ENCODE measurements at regions not wholly inside any gene's neighbourhood (a gene's known extent, or its start where the extent isn't known, plus 50 kb on each side); places are given as distances from the start of the nearest gene placed in this dataset.

DNA sequence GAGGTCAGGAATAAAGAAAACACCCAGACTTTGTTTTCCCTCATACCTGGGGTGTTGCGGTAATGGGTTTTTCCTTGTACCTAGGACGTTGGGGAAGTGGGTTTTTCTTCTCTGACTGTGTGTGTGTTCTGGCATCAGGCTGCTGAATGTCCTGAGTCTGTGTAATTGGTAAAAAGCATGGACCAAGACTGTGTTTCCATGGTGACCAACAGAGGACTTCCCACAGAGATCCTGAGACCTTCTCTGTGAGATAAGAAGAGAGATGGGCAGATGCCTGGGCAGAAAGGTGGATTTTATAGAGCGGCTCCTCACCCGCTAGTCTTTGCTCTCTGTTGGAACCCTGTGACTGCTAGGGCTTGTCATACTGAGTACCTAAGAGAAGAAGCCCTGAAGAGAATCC, 135.4 kb upstream of the GGTLC1 start:
- H3K36me3 ChIP-seq: no peaks in the 10 kb centered on the region
- intact Hi-C loops (cut with DNase I): no loop called here
- no peak for DNase-seq
- H3K27me3 ChIP-seq: no peaks in the 10 kb centered on the region
- no peak overlapping the region for H3K4me3 ChIP-seq
- no peak for FAIRE-seq
- no peaks in the 10 kb centered on the region for H3K4me1 ChIP-seq
- WGBS, 2 donors: 70 to 77% methylated on average over 4 of the region's 4 CpGs
- no peak for ATAC-seq
- H3K27ac ChIP-seq: no peak overlapping the region
- TF ChIP-seq, protein P1, sequence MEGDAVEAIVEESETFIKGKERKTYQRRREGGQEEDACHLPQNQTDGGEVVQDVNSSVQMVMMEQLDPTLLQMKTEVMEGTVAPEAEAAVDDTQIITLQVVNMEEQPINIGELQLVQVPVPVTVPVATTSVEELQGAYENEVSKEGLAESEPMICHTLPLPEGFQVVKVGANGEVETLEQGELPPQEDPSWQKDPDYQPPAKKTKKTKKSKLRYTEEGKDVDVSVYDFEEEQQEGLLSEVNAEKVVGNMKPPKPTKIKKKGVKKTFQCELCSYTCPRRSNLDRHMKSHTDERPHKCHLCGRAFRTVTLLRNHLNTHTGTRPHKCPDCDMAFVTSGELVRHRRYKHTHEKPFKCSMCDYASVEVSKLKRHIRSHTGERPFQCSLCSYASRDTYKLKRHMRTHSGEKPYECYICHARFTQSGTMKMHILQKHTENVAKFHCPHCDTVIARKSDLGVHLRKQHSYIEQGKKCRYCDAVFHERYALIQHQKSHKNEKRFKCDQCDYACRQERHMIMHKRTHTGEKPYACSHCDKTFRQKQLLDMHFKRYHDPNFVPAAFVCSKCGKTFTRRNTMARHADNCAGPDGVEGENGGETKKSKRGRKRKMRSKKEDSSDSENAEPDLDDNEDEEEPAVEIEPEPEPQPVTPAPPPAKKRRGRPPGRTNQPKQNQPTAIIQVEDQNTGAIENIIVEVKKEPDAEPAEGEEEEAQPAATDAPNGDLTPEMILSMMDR (IDR thresholded peaks at IDR 0.05): no peak
- no peaks in the 10 kb centered on the region for H3K9me3 ChIP-seq

DNA sequence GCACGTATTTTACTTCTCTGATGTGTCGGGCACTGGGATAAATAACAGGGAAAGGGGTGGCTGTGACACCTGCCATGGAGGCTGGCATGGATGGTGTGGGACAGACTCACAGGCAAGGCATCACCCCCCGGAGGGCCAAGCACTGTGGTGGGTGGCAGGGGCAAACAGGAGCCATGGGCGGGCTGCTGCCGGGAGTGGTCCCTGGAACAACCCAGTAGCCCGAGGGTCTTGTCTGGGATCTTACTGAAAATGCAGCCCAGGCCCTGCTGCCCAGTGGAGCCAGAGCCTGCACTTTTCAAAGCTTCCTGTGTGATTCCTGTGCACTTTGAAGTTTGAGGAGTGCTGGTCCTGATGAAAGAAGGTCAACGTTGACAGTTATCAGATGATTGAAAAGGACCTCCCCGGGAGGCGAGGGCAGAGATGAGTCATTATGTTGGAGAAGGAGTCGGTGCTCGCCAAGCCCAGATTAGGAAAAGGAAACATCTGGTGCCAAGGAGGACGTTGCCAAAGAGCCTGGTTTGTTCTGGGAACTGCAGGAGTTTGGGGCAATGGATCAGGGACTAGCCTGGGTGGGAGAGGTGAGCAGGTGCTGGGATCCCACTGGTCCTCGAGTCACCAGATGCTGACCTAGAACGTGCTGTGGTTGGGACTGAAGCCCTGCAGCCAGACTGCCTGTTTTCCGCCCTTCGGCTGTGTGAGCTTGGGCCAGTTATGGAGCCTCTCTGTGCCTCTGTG, 130.0 kb upstream of the GGTLC1 start:
- H3K9me3 ChIP-seq: no peaks in the 10 kb centered on the region
- H3K4me3 ChIP-seq: no peak overlapping the region
- TF ChIP-seq, protein P1 (IDR thresholded peaks at IDR 0.05): no peak
- no peak for FAIRE-seq
- peak in 1 of 6 donors; percentile 29 for DNase-seq
- no peaks in the 10 kb centered on the region for H3K36me3 ChIP-seq
- WGBS, 2 donors: 38 to 44% methylated on average over 16 of the region's 16 CpGs
- no peaks in the 10 kb centered on the region for H3K27me3 ChIP-seq
- no peak overlapping the region for H3K27ac ChIP-seq
- no peaks in the 10 kb centered on the region for H3K4me1 ChIP-seq
- intact Hi-C loops (cut with DNase I): no loop called here
- ATAC-seq: peak in 1 of 4 donors; percentile 47

DNA sequence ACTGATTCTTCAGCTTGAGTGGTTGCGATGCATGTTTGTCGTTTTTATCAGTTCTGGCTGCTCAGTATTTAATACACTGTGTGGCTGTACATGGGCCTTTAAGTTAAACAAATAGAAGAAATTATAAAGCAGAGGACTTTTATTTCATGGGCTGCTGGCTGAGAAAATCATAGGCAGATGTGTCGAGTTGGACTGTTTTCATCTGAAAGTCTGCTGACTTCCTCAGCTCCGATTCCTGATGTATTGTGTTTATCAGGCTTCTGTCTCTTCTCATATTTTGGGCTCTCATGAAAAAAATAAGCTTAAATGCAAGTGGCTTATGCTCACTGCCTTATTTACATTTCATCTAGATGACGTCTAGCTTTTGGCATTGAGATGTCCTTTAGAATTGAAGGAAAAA, 129.5 kb upstream of the GGTLC1 start:
- WGBS, 2 donors: 33 to 34% methylated on average over 5 of the region's 5 CpGs
- Histone ChIP-seq H3K27me3 (no peaks in the 10 kb centered on the region), H3K27ac (no peak overlapping the region), H3K4me1 (no peaks in the 10 kb centered on the region), H3K36me3 (no peaks in the 10 kb centered on the region), H3K9me3 (no peaks in the 10 kb centered on the region), H3K4me3 (no peak overlapping the region)
- ATAC-seq: no peak
- no peak for FAIRE-seq
- TF ChIP-seq, protein P1 (IDR thresholded peaks at IDR 0.05): no peak
- no peak for DNase-seq
- intact Hi-C loops (cut with DNase I): no loop called here

DNA sequence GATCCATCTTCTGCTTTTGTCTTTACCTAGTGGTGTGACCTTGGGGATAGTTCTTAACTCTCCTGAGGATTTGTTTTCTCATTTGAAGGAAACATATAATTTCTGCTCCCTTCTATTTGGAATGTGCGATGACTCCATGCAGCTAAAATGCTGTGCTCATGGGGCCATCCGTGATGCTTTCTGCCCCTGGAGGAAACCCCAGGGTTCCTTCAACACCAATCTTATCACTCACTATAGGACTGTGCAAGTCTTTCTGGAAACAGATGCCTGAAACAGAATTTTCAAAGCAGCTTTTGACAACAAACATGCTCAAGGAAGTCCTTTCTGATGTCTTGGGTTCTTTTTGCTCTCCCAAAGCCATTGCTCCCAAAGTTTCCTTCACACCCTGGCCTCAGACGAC, 128.8 kb upstream of the GGTLC1 start:
- H3K4me1 ChIP-seq: no peaks in the 10 kb centered on the region
- H3K4me3 ChIP-seq: no peak overlapping the region
- no peak for DNase-seq
- no peaks in the 10 kb centered on the region for H3K36me3 ChIP-seq
- no peak overlapping the region for H3K27ac ChIP-seq
- FAIRE-seq: no peak
- ATAC-seq: no peak
- TF ChIP-seq, protein P1 (IDR thresholded peaks at IDR 0.05): no peak
- intact Hi-C loops (cut with DNase I): no loop called here
- no peaks in the 10 kb centered on the region for H3K27me3 ChIP-seq
- no peaks in the 10 kb centered on the region for H3K9me3 ChIP-seq
- 56 to 69% methylated on average over 3 of the region's 3 CpGs for WGBS, 2 donors

DNA sequence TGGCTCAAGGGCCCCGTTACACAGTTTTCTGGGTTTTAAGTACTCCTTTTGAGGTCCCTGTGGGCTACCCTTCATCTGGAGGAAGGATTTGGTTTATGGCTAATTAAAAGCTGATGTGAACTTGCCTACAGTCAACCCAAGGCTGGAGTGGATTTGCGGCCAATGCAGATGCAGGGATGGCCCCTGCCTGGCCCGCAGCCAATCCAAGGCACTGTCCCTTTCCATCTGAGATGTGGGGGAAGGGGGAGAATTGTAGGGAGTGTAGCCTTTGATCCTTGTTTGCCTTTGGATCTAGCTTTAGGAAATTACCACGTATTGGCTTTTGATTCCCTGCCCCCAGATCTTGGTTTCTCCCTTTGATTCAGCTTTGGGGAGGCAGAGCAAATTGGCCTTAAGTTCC, 128.0 kb upstream of the GGTLC1 start:
- DNase-seq (no peak), FAIRE-seq (no peak)

More for the DNA sequence above, 128.0 kb upstream of the GGTLC1 start:
- Histone ChIP-seq H3K4me3 (no peak overlapping the region), H3K27me3 (no peaks in the 10 kb centered on the region), H3K9me3 (no peaks in the 10 kb centered on the region), H3K4me1 (no peaks in the 10 kb centered on the region), H3K36me3 (no peaks in the 10 kb centered on the region), H3K27ac (no peak overlapping the region)
- no peak for ATAC-seq
- intact Hi-C loops (cut with DNase I): no loop called here
- WGBS, 2 donors: 57 to 62% methylated on average over 4 of the region's 4 CpGs
- TF ChIP-seq, protein P1 (IDR thresholded peaks at IDR 0.05): no peak
